ENCODE measurements at regions not wholly inside any gene's neighbourhood (a gene's known extent, or its start where the extent isn't known, plus 50 kb on each side); places are given as distances from the start of the nearest gene placed in this dataset.
"Not testable (repeated sequence)": the region's sequence is repeated elsewhere in the genome, so short reads cannot be mapped to it uniquely, and the experiment has no call there.

DNA sequence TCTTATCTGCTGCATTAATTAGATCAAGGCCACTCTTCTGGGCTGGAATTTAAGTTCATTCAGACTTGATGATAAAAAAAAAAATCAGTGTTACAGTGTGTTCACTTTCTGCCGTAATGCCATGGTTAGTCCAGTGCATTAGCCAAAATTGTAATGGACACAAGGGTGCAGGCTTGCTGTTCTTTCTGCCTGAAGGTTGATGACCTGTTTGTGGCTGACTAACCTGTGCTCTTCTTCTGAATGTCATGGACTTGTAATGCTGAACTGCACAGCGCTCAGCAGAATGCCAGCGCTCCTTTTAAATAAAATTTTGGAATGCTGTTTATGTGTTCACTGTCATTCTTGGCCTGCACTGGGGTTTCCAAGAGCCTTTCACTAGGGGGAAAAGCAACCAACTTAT lies 323.2 kb downstream of the ZNF248 start:
- Histone ChIP-seq H3K4me1 (ENCODE audit: control insufficient read depth in 4 of 4, insufficient read depth in 4 of 4, low read length in 3 of 4) (no peaks in the 10 kb centered on the region), H3K27me3 (ENCODE audit: control insufficient read depth in 4 of 4, insufficient read depth in 4 of 4, low read length in 3 of 4) (no peaks in the 10 kb centered on the region), H3K4me3 (ENCODE audit: low read depth in 1 of 3, low read length in 3 of 3) (no peak overlapping the region), H3K9me3 (ENCODE audit: control insufficient read depth in 4 of 4, low read length in 3 of 4) (no peaks in the 10 kb centered on the region), H3K9ac (ENCODE audit: low read depth in 1 of 2, low read length in 2 of 2) (no peak overlapping the region), H3K36me3 (ENCODE audit: control insufficient read depth in 4 of 4, insufficient read depth in 3 of 4, low read depth in 1 of 4, low read length in 3 of 4) (no peaks in the 10 kb centered on the region), H3K27ac (ENCODE audit: low read depth in 1 of 2, low read length in 2 of 2) (no peak overlapping the region)
- WGBS, result 79% methylated on average over 3 of the region's 3 CpGs
- TF ChIP-seq, protein P1, sequence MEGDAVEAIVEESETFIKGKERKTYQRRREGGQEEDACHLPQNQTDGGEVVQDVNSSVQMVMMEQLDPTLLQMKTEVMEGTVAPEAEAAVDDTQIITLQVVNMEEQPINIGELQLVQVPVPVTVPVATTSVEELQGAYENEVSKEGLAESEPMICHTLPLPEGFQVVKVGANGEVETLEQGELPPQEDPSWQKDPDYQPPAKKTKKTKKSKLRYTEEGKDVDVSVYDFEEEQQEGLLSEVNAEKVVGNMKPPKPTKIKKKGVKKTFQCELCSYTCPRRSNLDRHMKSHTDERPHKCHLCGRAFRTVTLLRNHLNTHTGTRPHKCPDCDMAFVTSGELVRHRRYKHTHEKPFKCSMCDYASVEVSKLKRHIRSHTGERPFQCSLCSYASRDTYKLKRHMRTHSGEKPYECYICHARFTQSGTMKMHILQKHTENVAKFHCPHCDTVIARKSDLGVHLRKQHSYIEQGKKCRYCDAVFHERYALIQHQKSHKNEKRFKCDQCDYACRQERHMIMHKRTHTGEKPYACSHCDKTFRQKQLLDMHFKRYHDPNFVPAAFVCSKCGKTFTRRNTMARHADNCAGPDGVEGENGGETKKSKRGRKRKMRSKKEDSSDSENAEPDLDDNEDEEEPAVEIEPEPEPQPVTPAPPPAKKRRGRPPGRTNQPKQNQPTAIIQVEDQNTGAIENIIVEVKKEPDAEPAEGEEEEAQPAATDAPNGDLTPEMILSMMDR (IDR thresholded peaks at IDR 0.05; ENCODE audit: low read depth, low read length, missing input control), result no peak
- TF ChIP-seq RAD21 (IDR thresholded peaks at IDR 0.05) (no peak), FOXA1 (IDR thresholded peaks at IDR 0.05) (no peak), GABPA (IDR thresholded peaks at IDR 0.05 in 1 of 2, conservative IDR thresholded peaks at IDR 0.05 in 1 of 2) (no peak), HNF4G (IDR thresholded peaks at IDR 0.05) (no peak), SP1 (IDR thresholded peaks at IDR 0.05) (no peak)
- DNase-seq (ENCODE audit: low spot score), result no peak

DNA sequence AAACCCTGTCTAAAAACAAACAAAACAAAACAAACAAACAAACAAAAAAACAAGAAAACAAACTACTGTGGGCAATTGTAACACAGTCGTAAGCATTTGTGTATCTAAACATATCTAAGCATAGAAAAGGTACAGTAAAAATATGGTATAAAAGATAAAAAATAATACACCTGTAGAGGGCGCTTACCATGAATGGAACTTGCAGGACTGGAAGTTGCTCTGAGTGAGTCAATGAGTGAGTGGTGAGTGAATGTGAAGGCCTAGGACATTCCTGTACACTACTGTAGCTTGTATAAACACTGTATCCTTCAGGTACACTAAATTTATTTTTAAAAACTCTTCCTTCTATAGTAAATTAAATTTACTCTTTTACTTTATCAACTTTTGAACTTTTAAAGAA lies 332.0 kb downstream of the ZNF248 start:
- not testable (repeated sequence) for H3K9ac ChIP-seq (ENCODE audit: low read depth in 1 of 2, low read length in 2 of 2); H3K36me3 ChIP-seq (ENCODE audit: control insufficient read depth in 4 of 4, insufficient read depth in 3 of 4, low read depth in 1 of 4, low read length in 3 of 4); H3K4me3 ChIP-seq (ENCODE audit: low read depth in 1 of 3, low read length in 3 of 3); H3K9me3 ChIP-seq (ENCODE audit: control insufficient read depth in 4 of 4, low read length in 3 of 4); H3K4me1 ChIP-seq (ENCODE audit: control insufficient read depth in 4 of 4, insufficient read depth in 4 of 4, low read length in 3 of 4); H3K27me3 ChIP-seq (ENCODE audit: control insufficient read depth in 4 of 4, insufficient read depth in 4 of 4, low read length in 3 of 4); H3K27ac ChIP-seq (ENCODE audit: low read depth in 1 of 2, low read length in 2 of 2); DNase-seq (ENCODE audit: low spot score)
- TF ChIP-seq, protein P1 (IDR thresholded peaks at IDR 0.05; ENCODE audit: low read depth, low read length, missing input control), result peak; percentile 16
- peak; percentile 57 to 69 for TF ChIP-seq RAD21 (IDR thresholded peaks at IDR 0.05)
- WGBS, result 26% methylated on average over 2 of the region's 2 CpGs

DNA sequence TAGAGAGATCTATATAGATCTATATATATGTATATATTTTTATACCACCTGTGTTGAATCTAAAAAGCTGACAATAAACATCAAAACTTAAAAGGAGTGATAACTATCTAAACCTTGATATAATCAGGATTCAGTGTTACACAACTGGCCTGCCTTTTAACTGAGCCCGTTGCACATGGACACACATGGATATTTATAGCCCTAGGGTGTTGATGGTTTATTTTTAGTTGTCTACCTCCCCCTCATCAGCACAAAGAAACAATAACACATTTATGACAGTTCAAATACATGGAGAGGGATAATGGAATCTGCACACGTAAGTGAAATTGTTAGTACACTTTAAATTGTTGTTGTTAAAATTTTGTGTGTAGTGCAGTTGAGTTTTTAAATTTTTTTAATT lies 336.9 kb downstream of the ZNF248 start:
- Histone ChIP-seq H3K4me1 (ENCODE audit: control insufficient read depth in 4 of 4, insufficient read depth in 4 of 4, low read length in 3 of 4) (no peaks in the 10 kb centered on the region), H3K9ac (ENCODE audit: low read depth in 1 of 2, low read length in 2 of 2) (no peak overlapping the region), H3K36me3 (ENCODE audit: control insufficient read depth in 4 of 4, insufficient read depth in 3 of 4, low read depth in 1 of 4, low read length in 3 of 4) (no peaks in the 10 kb centered on the region), H3K27ac (ENCODE audit: low read depth in 1 of 2, low read length in 2 of 2) (no peak overlapping the region), H3K27me3 (ENCODE audit: control insufficient read depth in 4 of 4, insufficient read depth in 4 of 4, low read length in 3 of 4) (no peaks in the 10 kb centered on the region), H3K4me3 (ENCODE audit: low read depth in 1 of 3, low read length in 3 of 3) (no peak overlapping the region), H3K9me3 (ENCODE audit: control insufficient read depth in 4 of 4, low read length in 3 of 4) (no peaks in the 10 kb centered on the region)
- DNase-seq (ENCODE audit: low spot score), result no peak
- WGBS, result 55% methylated on average over 2 of the region's 2 CpGs
- TF ChIP-seq RXRA (IDR thresholded peaks at IDR 0.05) (no peak), RAD21 (IDR thresholded peaks at IDR 0.05) (no peak)

DNA sequence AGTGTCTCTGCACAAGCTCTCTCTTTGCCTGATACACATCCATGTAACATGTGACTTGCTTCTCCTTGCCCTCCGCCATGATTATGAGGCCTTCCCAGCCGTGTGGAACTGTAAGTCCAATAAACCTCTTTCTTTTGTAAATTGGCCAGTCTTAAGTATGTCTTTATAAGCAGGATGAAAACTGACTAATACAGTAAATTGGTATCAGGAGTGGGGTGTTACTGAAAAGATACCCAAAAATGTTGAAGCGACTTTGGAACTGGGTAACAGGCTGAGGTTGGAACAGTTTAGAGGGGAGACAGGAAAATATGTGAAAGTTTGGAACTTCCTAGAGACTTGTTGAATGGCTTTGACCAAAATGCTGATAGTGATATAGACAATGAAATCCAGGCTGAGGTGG lies 346.9 kb downstream of the ZNF248 start:
- H3K9ac ChIP-seq (ENCODE audit: low read depth in 1 of 2, low read length in 2 of 2); H3K4me3 ChIP-seq (ENCODE audit: low read depth in 1 of 3, low read length in 3 of 3); DNase-seq (ENCODE audit: low spot score); H3K36me3 ChIP-seq (ENCODE audit: control insufficient read depth in 4 of 4, insufficient read depth in 3 of 4, low read depth in 1 of 4, low read length in 3 of 4); H3K27me3 ChIP-seq (ENCODE audit: control insufficient read depth in 4 of 4, insufficient read depth in 4 of 4, low read length in 3 of 4); H3K27ac ChIP-seq (ENCODE audit: low read depth in 1 of 2, low read length in 2 of 2); H3K4me1 ChIP-seq (ENCODE audit: control insufficient read depth in 4 of 4, insufficient read depth in 4 of 4, low read length in 3 of 4): not testable (repeated sequence)
- peaks cover 9 to 14% (median 12%) of the 10 kb centered on the region in 4 donors for H3K9me3 ChIP-seq (ENCODE audit: control insufficient read depth in 4 of 4, low read length in 3 of 4)
- 79% methylated on average over 3 of the region's 3 CpGs for WGBS

Data from liver (tissue), 8 donors.